Choroid plexus epithelial cell (primary cell): ENCODE measurements at regions not wholly inside any gene's neighbourhood (a gene's known extent, or its start where the extent isn't known, plus 50 kb on each side); places are given as distances from the start of the nearest gene placed in this dataset.

ENCODE experiments used
- DNase-seq: peaks from one replicate; pipeline ENCODE4 v3.0.0-alpha.2; 2010; ENCODE audit warnings: low read depth
- H3K4me3 ChIP-seq: 2 replicates; pipeline ENCODE4 v1.5.1; 2011; ENCODE audit warnings: low read depth, mild to moderate bottlenecking, control low read depth, low read length, moderate library complexity
- TF ChIP-seq, protein P1 (sequence below): conservative IDR thresholded peaks from 2 replicates; pipeline ENCODE4 v1.5.1; 2011; ENCODE audit warnings: low read depth, mild to moderate bottlenecking, control low read depth, inconsistent platforms, low read length, moderate library complexity

DNA sequence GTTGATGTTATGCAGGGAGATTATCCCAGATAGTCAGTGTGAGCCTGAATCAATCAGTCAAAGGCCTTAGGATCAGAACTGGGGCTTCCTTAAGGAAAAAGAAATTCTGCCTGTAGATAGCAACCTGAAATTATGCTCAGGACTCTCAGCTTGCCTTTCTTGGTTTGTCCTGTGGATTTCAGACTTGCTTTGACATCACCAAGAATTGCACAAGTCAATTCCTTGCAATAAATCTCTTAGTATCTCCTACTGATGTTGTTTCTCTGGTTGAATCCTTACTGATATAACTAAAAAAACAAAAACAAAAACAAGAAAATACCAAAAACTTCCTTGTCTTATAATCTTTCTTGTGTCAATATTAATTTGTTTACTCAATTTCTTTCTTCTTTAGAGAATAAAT, 258.9 kb upstream of the TCF21 start:
- TF ChIP-seq, protein P1, sequence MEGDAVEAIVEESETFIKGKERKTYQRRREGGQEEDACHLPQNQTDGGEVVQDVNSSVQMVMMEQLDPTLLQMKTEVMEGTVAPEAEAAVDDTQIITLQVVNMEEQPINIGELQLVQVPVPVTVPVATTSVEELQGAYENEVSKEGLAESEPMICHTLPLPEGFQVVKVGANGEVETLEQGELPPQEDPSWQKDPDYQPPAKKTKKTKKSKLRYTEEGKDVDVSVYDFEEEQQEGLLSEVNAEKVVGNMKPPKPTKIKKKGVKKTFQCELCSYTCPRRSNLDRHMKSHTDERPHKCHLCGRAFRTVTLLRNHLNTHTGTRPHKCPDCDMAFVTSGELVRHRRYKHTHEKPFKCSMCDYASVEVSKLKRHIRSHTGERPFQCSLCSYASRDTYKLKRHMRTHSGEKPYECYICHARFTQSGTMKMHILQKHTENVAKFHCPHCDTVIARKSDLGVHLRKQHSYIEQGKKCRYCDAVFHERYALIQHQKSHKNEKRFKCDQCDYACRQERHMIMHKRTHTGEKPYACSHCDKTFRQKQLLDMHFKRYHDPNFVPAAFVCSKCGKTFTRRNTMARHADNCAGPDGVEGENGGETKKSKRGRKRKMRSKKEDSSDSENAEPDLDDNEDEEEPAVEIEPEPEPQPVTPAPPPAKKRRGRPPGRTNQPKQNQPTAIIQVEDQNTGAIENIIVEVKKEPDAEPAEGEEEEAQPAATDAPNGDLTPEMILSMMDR = no peak
- H3K4me3 ChIP-seq = no peak overlapping the region
- no peak for DNase-seq

DNA sequence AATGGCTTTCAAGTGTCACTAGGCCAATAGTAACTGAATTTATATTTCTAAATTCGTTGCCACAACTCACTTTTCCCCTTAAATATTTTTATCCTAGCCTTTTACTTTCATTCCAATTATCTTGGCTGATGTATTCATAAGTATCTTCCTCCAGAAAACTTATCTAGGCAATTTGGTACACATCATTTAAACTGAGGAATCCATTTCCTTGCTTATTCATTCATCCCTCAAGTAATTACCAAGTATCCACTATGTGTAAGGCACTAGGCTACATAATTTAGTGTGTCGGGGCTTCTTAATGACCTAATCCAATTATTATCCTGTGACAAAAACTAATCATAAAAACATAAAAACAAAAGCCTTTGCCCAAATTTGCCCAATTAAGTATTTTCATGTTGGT, 258.3 kb upstream of the TCF21 start:
- no peak overlapping the region for H3K4me3 ChIP-seq
- TF ChIP-seq, protein P1 = no peak
- DNase-seq = no peak

DNA sequence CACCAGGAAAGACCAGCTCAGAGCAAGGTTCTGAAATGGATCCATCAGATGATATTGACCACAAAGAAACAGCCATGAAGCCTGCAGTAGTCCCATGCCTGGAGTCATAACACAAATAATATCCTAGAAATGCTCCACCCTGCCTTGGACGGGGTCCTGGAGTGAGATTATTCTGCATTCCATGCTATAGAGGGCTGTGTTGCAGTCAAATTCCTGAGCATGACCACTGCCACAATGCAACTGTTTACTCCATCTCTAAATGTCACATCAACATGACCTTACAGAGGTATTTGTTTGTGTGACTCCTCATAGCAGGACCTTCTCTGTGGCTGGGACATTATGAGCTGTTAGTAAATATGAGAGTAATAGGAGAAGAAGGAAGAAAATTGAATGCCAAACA, 257.5 kb upstream of the TCF21 start:
- H3K4me3 ChIP-seq = no peak overlapping the region
- TF ChIP-seq, protein P1 = peak; percentile 62

DNA sequence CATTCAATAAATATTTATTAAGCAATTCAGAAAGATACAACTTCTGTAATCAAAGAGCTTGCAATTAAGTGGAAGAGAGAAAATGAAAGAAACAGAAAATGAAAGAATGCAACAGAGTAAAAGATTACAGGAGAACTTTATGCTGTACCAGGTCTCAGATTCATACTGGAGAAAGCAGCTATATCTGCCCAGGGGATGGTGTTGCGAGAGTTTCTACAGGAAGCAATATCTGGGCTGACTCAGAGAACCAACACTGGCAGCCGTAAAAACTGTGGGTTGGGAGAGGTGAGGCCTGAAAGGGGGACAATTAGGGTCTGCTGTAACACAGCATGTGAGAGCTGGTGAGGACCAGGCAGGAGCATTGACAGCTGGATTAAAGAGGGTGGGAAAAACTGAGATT, 256.7 kb upstream of the TCF21 start:
- TF ChIP-seq, protein P1 = no peak
- H3K4me3 ChIP-seq = no peak overlapping the region
- DNase-seq = peak; percentile 82

More for the DNA sequence above, 257.5 kb upstream of the TCF21 start:
- peak; percentile 86 for DNase-seq

DNA sequence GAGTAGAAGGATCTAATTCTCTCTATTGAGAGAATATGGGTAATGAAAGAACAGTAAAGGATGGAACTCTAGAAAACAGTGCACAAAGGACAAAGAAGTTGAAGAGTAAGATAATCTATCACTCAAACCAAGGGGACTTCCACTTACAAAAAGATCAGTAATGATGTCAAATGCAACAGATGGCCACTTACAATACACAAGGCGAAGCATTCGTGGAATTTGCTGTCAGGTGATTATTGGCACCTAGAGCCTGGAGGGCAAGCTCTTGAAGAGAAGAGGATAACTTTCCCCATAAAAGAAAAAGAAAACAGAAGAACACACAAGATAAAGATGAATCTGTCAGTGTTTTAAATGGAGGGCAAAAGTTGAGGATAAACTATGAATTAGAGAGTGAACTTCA, 256.0 kb upstream of the TCF21 start:
- DNase-seq = no peak
- TF ChIP-seq, protein P1 = no peak
- no peak overlapping the region for H3K4me3 ChIP-seq

DNA sequence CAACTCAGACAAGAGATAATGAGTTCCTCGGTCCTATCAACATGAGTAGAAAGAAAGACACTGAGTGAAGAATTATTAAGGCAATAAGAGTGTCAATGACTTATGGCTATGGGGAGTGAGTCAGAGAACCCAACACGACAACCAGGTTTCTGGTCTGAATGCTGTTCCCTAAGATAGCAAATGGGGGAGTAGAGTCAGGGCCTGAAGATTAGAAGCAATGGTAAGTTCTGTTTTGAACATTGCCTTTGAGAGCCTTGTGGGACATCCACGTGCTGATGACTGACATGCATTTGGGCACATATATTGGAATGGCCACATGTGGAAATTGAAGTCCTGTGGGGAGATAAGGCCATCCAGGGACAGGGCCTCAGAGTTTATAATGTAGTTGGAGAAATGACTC, 254.4 kb upstream of the TCF21 start:
- TF ChIP-seq, protein P1 = no peak
- DNase-seq = no peak
- H3K4me3 ChIP-seq = no peak overlapping the region

DNA sequence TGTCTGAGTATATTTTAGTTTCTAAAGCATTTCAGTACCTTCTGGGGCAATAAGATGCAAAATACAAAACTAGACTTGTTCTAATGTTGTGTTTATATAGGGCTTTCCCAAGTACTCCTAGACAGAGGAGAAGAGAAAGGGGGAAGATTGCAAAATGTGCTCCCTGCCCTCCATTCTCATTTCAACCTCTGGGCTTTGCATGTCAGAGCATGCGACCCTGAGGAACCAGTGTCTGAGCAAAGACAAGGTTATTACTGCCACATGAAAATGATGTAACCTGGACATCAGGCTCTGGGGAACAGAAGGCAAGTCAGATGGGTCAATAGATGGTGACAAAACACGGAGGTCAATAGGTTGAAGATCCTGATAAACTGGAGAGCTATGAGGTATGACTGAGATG, 253.5 kb upstream of the TCF21 start:
- no peak for DNase-seq
- TF ChIP-seq, protein P1 = no peak
- no peak overlapping the region for H3K4me3 ChIP-seq
